Uterus (tissue), 2 donors: ENCODE measurements at regions not wholly inside any gene's neighbourhood (a gene's known extent, or its start where the extent isn't known, plus 50 kb on each side); places are given as distances from the start of the nearest gene placed in this dataset.

Experiments used
- CTCF ChIP-seq, 4 experiments: fragments of 200-600 bp in 2 of 4; fragments of 450-650 bp in 2 of 4; sonication (generic) in 2 of 4; IDR thresholded peaks; one replicate each; pipeline ENCODE4 v1.5.1; 2016 to 2019; ENCODE audit warnings: antibody characterized with exemption in 4 of 4, mild to moderate bottlenecking in 2 of 4, moderate library complexity in 1 of 4
- POLR2A ChIP-seq, 2 donors: fragments of 450-650 bp; IDR thresholded peaks; one replicate each; pipeline ENCODE4 v1.6.1; 2016; ENCODE audit warnings: antibody characterized with exemption in 2 of 2, mild to moderate bottlenecking in 1 of 2, moderate library complexity in 1 of 2

GRCh38 chr9:11319538-11319937 is 706.7 kb upstream of the PTPRD start:
- no peak for TF ChIP-seq POLR2A (IDR thresholded peaks at IDR 0.05)
- no peak for TF ChIP-seq CTCF (IDR thresholded peaks at IDR 0.05)
